GM23248 (cell line): ENCODE measurements at regions not wholly inside any gene's neighbourhood (a gene's known extent, or its start where the extent isn't known, plus 50 kb on each side); places are given as distances from the start of the nearest gene placed in this dataset.

Experiments used
- DNase-seq: peaks from one replicate; pipeline ENCODE4 v3.0.0-alpha.2; 2015
- H2AFZ ChIP-seq: fragments of 200-600 bp; sonication (generic); 2 replicates; pipeline ENCODE4 v1.6.1; 2016; ENCODE audit warnings: antibody characterized with exemption
- H3F3A ChIP-seq: fragments of 200-600 bp; sonication (generic); 2 replicates; pipeline ENCODE4 v1.6.1; 2016; ENCODE audit warnings: mild to moderate bottlenecking, antibody characterized with exemption, mixed run types; ENCODE audit not compliant: insufficient read depth
- H3K27ac ChIP-seq: fragments of 200-600 bp; sonication (generic); 2 replicates; pipeline ENCODE4 v1.5.1; 2016; ENCODE audit warnings: mild to moderate bottlenecking
- H3K27me3 ChIP-seq: fragments of 200-600 bp; sonication (generic); replicated peaks from 2 replicates; pipeline ENCODE4 v1.6.1; 2016; ENCODE audit warnings: mild to moderate bottlenecking; ENCODE audit not compliant: insufficient read depth
- H3K36me3 ChIP-seq: fragments of 200-600 bp; sonication (generic); 2 replicates; pipeline ENCODE4 v1.6.1; 2016; ENCODE audit warnings: low read depth, mild to moderate bottlenecking
- H3K4me1 ChIP-seq: fragments of 200-600 bp; sonication (generic); 2 replicates; pipeline ENCODE4 v1.6.1; 2016; ENCODE audit warnings: mild to moderate bottlenecking; ENCODE audit not compliant: insufficient read depth
- H3K4me2 ChIP-seq: fragments of 200-600 bp; sonication (generic); one replicate; pipeline ENCODE4 v1.6.1; 2016; ENCODE audit warnings: mild to moderate bottlenecking; ENCODE audit not compliant: unreplicated experiment
- H3K4me3 ChIP-seq: fragments of 200-600 bp; sonication (generic); 2 replicates; pipeline ENCODE4 v1.5.1; 2016; ENCODE audit warnings: mild to moderate bottlenecking
- H3K79me2 ChIP-seq: fragments of 200-600 bp; sonication (generic); 2 replicates; pipeline ENCODE4 v1.6.1; 2016; ENCODE audit warnings: mild to moderate bottlenecking; ENCODE audit not compliant: insufficient read depth
- H3K9ac ChIP-seq: fragments of 200-600 bp; sonication (generic); 2 replicates; pipeline ENCODE4 v1.6.1; 2016; ENCODE audit warnings: mild to moderate bottlenecking
- H3K9me2 ChIP-seq: fragments of 200-600 bp; sonication (generic); 2 replicates; pipeline ENCODE4 v1.6.1; 2016; ENCODE audit warnings: mixed run types, mild to moderate bottlenecking, moderate library complexity; ENCODE audit not compliant: insufficient read depth
- H3K9me3 ChIP-seq: fragments of 200-600 bp; sonication (generic); one replicate; pipeline ENCODE4 v1.6.1; 2017; ENCODE audit warnings: low read depth
- H4K20me1 ChIP-seq: fragments of 200-600 bp; sonication (generic); 2 replicates; pipeline ENCODE4 v1.6.0; 2016; ENCODE audit not compliant: insufficient read depth
- EZH2 ChIP-seq: fragments of 200-600 bp; sonication (generic); IDR thresholded peaks from 2 replicates; pipeline ENCODE4 v1.6.1; 2018; ENCODE audit warnings: antibody characterized with exemption, mild to moderate bottlenecking; ENCODE audit not compliant: insufficient read depth, poor library complexity, severe bottlenecking
- EZH2phosphoT487 ChIP-seq: fragments of 200-600 bp; sonication (generic); IDR thresholded peaks from 2 replicates; pipeline ENCODE4 v1.6.1; 2018; ENCODE audit warnings: antibody characterized with exemption, moderate library complexity, mild to moderate bottlenecking, low read depth; ENCODE audit not compliant: insufficient read depth
- WGBS, 2 experiments: methylation state at CpG; one replicate each; pipeline ENCODE4 v1.1.6; 2015 to 2017; ENCODE audit warnings: low lambda C conversion rate in 2 of 2, low coverage in 1 of 2; ENCODE audit errors: missing lambda C conversion rate in 2 of 2; 5-methylcytosine and 5-hydroxymethylcytosine counted together
- in situ Hi-C: fragments of 300-500 bp; cut with MboI; formaldehyde crosslinking; loops from 2 replicates; pipeline ENCODE4 v1.15.0; 2020

DNA sequence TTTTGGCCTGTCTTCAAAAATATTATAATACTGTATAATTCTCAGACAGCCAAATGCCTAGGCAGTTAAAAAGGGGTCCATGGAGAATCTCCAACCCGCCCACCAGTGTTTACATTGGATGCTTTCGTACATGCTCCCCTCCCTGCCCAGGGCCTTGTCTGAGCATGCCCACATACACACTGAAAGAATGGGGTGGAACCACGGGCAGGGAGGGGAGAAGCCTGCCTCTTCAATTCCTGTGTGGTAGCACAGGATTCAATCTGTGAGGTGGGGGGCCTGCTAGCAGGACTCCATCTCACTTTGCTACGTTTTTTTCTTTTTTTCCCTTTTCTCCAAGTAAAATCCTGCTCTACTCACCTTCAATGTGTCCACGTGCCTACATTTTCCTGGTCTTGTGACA, 314.7 kb upstream of the GRAMD2B start:
- no peak overlapping the region for H3K27ac ChIP-seq
- H3K36me3 ChIP-seq = no peaks in the 10 kb centered on the region
- no peaks in the 10 kb centered on the region for H3K79me2 ChIP-seq
- no peak overlapping the region for H3K9ac ChIP-seq
- no peaks in the 10 kb centered on the region for H3K4me1 ChIP-seq
- 80% methylated on average over 5 of the region's 5 CpGs for WGBS, 2 experiments
- H4K20me1 ChIP-seq = no peaks in the 10 kb centered on the region
- no peak overlapping the region for H2AFZ ChIP-seq
- H3K9me2 ChIP-seq = no peaks in the 10 kb centered on the region
- H3K9me3 ChIP-seq = no peaks in the 10 kb centered on the region
- DNase-seq = no peak
- no peak overlapping the region for H3K4me3 ChIP-seq
- no peak overlapping the region for H3K4me2 ChIP-seq
- H3K27me3 ChIP-seq = no peaks in the 10 kb centered on the region
- H3F3A ChIP-seq = no peaks in the 10 kb centered on the region
- in situ Hi-C loops = no loop called here
- TF ChIP-seq EZH2 = no peak
- no peak for TF ChIP-seq EZH2phosphoT487

DNA sequence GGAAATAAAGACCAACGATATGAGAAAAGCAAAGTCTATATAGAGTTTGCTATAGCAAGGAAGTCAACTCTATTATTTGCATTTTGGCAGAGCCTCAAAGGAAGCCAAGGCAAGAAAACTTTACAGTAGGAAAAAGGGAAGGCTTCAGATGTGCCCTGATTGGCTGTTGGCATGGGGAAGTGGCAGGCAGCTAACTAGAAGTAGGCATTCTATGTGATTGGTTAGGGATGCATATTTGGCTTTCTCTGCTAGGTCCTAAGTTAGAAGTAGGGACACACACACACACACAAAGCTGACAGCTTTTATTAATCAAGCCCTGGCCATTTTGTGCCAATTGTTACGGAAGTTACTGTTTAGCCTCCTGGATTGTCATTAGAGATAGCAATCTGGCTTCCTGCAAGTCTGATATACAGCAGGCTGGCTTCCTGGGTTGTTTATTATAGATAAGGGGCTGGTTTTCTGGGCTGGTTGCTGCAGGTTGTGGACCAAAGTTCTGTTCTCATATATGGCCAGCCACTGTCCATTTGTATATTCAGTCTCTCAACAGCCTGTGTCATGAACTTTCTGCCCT, 308.1 kb upstream of the GRAMD2B start:
- H3K4me1 ChIP-seq = no peaks in the 10 kb centered on the region
- H3K79me2 ChIP-seq = no peaks in the 10 kb centered on the region
- H3K9ac ChIP-seq = no peak overlapping the region
- no peak for TF ChIP-seq EZH2
- TF ChIP-seq EZH2phosphoT487 = no peak
- in situ Hi-C loops = no loop called here
- no peak overlapping the region for H3K4me3 ChIP-seq
- H3K36me3 ChIP-seq = no peaks in the 10 kb centered on the region
- no peak overlapping the region for H3K4me2 ChIP-seq
- H2AFZ ChIP-seq = no peak overlapping the region
- H3K9me3 ChIP-seq = no peaks in the 10 kb centered on the region
- 60 to 64% methylated on average over 2 of the region's 2 CpGs for WGBS, 2 experiments
- no peaks in the 10 kb centered on the region for H3K27me3 ChIP-seq
- H4K20me1 ChIP-seq = no peaks in the 10 kb centered on the region
- H3F3A ChIP-seq = no peaks in the 10 kb centered on the region
- DNase-seq = no peak
- no peak overlapping the region for H3K27ac ChIP-seq
- no peaks in the 10 kb centered on the region for H3K9me2 ChIP-seq

DNA sequence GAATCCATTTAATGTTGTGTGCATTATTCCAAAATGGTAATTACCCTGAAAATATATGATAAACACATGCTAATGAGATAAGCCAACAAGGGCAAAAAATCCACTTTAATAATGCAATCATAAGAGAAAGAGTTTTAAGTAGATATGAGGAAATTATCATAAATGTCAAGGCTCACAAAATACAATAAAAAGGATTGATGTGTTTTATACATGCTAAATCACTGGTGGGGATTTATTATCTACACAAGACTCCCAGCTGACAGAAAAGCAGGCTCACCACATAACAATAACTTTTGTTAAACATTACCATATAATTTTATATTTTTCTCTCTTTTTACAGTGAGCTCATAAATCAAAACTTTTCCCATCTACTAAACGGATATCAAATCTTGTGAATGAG, 306.2 kb upstream of the GRAMD2B start:
- Histone ChIP-seq H3K4me1 (no peaks in the 10 kb centered on the region), H3K4me2 (no peak overlapping the region), H3K36me3 (no peaks in the 10 kb centered on the region), H4K20me1 (no peaks in the 10 kb centered on the region), H3K9me2 (no peaks in the 10 kb centered on the region), H3K4me3 (no peak overlapping the region), H3F3A (no peaks in the 10 kb centered on the region), H3K9me3 (no peaks in the 10 kb centered on the region), H3K79me2 (no peaks in the 10 kb centered on the region), H3K27ac (no peak overlapping the region), H3K27me3 (no peaks in the 10 kb centered on the region), H3K9ac (no peak overlapping the region), H2AFZ (no peak overlapping the region)
- in situ Hi-C loops = no loop called here
- 54 to 59% methylated on average over 1 of the region's 1 CpG for WGBS, 2 experiments
- no peak for DNase-seq
- no peak for TF ChIP-seq EZH2phosphoT487
- TF ChIP-seq EZH2 = no peak

DNA sequence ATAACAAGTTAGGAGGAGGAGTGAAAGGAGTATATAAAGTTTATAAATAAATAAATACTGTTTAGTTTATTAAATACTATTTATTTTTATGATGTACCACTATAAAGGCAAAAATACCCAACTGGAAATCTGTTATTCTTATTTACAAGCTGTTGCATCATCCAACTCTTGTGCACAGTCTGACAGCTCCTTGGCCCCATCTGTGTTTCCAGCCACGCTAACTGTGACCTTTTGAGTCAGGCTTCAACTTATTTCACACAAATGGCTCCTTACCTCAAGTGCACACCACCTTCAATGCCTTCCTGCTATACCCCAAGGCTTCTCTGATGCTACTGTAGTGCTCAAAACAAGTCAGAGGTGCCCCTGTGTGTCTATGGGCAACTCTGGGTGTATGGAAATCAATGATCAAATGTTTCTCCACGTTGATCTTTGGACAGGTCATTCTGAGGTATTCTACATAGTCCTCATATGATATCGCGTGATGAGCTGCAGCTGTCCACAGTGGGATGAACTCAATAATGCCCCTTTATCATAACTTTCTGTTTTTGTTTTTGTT, 303.2 kb upstream of the GRAMD2B start:
- H3K9ac ChIP-seq = no peak overlapping the region
- H3K79me2 ChIP-seq = no peaks in the 10 kb centered on the region
- no peak for TF ChIP-seq EZH2phosphoT487
- no peak for TF ChIP-seq EZH2
- 87 to 88% methylated on average over 4 of the region's 4 CpGs for WGBS, 2 experiments
- no peaks in the 10 kb centered on the region for H3K27me3 ChIP-seq
- no peaks in the 10 kb centered on the region for H3F3A ChIP-seq
- H3K9me2 ChIP-seq = no peaks in the 10 kb centered on the region
- peak; percentile 20 for DNase-seq
- in situ Hi-C loops = no loop called here
- no peaks in the 10 kb centered on the region for H3K36me3 ChIP-seq
- H3K4me1 ChIP-seq = peaks cover 11% of the 10 kb centered on the region
- no peak overlapping the region for H3K4me2 ChIP-seq
- no peaks in the 10 kb centered on the region for H4K20me1 ChIP-seq
- H2AFZ ChIP-seq = no peak overlapping the region
- no peak overlapping the region for H3K4me3 ChIP-seq
- no peaks in the 10 kb centered on the region for H3K9me3 ChIP-seq
- no peak overlapping the region for H3K27ac ChIP-seq

DNA sequence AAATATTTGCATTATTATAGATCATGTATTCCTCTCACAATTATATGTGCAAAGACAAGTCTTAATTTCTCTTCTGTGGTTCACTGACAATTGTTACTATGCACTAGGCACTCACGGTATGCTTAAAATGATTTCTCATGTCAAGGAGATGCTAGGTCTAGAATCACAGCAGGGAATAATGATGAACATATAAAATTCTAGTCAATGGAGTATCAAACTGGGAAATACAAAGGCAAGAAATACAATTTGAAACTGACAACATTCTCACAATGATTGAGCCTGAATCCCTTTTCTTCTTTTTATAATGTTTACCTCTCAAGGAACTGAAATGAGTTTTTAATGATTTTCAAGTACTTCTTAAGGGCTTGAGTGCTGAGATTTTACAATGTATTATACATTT, 302.3 kb upstream of the GRAMD2B start:
- no peaks in the 10 kb centered on the region for H3K27me3 ChIP-seq
- DNase-seq = no peak
- H3K9me3 ChIP-seq = no peaks in the 10 kb centered on the region
- in situ Hi-C loops = no loop called here
- no peak overlapping the region for H3K4me2 ChIP-seq
- no peak overlapping the region for H2AFZ ChIP-seq
- no peaks in the 10 kb centered on the region for H4K20me1 ChIP-seq
- no peak overlapping the region for H3K9ac ChIP-seq
- no peaks in the 10 kb centered on the region for H3K79me2 ChIP-seq
- no peak overlapping the region for H3K4me3 ChIP-seq
- H3K4me1 ChIP-seq = peaks cover 17% of the 10 kb centered on the region
- no peak overlapping the region for H3K27ac ChIP-seq
- WGBS, 2 experiments = 95 to 100% methylated on average over 1 of the region's 1 CpG
- H3K9me2 ChIP-seq = no peaks in the 10 kb centered on the region
- H3K36me3 ChIP-seq = no peaks in the 10 kb centered on the region
- H3F3A ChIP-seq = no peaks in the 10 kb centered on the region
- no peak for TF ChIP-seq EZH2phosphoT487
- no peak for TF ChIP-seq EZH2
